ENCODE measurements at regions not wholly inside any gene's neighbourhood (a gene's known extent, or its start where the extent isn't known, plus 50 kb on each side); places are given as distances from the start of the nearest gene placed in this dataset.

GRCh38 chr14:71358209-71358931, 451.1 kb downstream of the PCNX1 start:
- no peak for TF ChIP-seq CTCF (conservative IDR thresholded peaks at IDR 0.05; ENCODE audit: low read length)
- no peak for TF ChIP-seq EZH2phosphoT487 (IDR thresholded peaks at IDR 0.05; ENCODE audit: borderline replicate concordance, low read depth, low read length)
